GM18498 (cell line): ENCODE measurements at regions not wholly inside any gene's neighbourhood (a gene's known extent, or its start where the extent isn't known, plus 50 kb on each side); places are given as distances from the start of the nearest gene placed in this dataset.

Experiments
- ATAC-seq: cut with Tn5 transposase; IDR thresholded peaks from one replicate; pipeline ENCODE4 v1.9.1; 2021; ENCODE audit warnings: mild to moderate bottlenecking, moderate library complexity; ENCODE audit not compliant: unreplicated experiment

DNA sequence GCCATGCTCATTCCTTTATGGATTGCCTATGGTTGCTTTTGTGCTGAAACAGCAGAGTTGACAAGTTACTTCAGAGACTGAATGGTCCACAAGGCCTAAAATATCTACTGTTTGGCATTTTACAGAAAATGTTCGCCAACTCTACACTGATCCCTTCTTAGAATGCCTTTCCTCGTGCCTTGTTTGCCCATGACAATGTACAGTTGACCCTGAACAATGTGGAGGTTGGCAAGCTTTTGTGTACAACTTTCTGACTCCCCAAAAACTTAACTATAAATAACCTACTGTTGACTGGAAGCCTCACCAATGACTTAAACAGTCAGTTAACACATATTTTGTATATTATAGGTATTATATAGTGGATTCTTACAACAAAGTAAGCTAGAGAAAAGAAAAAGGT is 361.4 kb downstream of the EPHA4 start:
- no peak for ATAC-seq

DNA sequence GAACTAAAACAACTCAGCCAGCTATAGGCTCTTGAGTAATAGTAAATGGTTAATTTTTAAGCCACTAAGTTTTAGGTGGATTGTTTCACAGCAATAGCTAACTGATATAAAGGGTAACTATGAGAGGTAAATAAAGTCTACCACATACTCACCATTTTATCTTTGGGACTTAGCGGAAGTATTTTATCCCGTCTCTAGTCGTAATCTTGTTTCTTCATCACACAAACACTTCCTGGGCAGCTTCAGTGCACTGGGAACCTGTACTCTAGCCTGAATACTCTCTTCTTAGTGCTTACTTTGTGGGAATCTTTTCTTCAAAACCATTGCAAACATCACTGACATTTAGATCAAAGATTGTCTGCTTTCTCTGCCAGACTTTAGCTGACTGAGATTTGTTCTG is 360.5 kb downstream of the EPHA4 start:
- ATAC-seq, result no peak

DNA sequence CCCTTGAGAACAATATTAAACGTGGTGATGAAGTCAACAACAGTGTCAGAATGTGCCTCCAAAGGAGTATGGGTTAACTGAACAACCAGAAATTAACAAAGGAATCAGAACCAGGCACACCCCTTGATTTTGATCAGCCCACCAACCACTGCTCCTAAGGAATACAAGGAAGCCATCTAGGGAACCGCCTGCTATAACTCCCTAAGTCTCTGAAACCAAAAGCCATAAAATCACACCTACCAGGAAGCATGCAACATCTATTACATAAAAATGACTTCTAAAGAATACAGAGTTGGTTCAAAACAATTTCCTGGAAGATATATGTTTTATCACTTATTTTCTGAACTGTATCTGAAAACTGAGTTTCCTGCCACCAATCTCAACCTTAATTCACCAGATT is 360.0 kb downstream of the EPHA4 start:
- no peak for ATAC-seq

DNA sequence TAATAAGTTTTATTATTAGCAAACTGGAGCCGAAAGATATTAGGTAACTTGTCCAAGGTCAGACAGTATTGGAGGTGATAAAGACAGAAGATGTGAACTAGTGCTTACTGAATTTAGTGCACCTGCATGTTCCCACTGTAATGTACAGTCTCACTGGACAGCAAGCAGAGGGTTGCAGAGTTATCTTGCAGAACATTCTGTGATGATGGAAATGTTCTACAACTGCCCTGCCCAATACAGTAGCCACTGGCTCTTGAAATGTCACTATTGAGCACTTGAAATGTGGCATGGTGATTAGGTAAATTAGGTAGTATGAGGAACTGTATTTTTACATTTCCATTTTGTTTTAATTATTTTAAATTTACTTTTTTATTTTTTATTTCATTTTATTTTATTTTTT is 356.6 kb downstream of the EPHA4 start:
- no peak for ATAC-seq

DNA sequence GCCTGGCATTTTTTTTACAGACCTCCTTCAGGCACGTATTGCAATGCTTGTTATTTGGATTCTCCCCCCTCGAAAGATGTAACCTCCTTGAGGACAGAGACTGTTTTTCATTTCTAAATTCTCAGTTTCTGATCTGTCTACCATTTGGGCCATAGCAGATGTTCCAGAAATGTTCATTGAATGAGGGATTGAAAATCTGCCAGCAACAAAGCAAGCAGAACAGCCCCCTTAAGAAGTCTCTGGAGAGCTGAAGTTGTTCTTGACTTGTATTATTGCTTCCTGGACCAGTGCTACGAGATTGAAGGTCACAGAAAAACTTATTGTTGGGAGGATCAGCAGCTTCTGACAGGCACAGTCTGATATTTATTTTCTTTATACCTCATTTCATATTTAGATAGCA is 355.5 kb downstream of the EPHA4 start:
- ATAC-seq, result no peak

DNA sequence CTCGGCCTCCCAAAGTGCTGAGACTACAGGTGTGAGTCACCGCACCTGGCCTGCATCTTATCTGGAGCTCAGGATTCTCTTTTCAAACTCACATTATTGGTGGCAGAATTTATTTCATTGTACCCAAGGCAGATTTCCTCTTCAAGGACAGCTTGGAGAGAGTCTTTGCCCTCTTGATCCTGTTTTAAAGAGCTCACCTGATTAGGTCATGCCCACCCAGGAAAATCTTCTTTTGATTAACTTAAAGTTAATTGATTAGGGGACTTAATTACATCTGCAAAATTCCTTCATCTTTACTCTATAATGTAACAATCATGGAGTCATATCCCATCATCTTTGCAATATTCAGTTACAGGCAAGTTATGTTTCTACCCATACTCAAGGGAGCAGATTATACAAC is 346.4 kb downstream of the EPHA4 start:
- ATAC-seq, result no peak

DNA sequence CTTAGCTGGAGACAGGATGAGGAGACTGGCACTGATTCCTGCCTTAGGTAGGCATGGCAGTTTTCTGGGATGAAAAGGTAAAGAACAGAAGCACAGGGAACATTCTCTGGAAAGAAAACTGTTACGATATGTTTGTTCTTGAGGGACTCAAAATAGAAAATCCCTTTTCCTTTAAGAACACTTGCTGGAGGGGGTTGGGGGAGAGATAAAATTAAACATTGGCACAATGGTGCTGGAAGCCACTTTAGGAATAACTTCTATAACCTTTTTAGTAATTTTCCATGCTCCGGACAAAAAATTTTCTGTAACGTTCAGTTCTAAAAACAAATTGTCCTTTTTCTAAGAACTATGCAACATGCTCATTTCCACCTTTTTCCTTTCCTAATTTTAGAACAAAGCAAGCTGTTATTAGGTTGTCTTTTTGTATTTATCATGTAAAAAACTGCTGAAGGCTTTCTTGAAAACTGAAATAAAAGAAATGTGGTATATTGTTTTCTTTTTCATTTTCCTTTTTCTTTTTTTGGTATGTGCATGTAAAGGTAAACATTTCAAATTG is 343.8 kb downstream of the EPHA4 start:
- ATAC-seq, result no peak

DNA sequence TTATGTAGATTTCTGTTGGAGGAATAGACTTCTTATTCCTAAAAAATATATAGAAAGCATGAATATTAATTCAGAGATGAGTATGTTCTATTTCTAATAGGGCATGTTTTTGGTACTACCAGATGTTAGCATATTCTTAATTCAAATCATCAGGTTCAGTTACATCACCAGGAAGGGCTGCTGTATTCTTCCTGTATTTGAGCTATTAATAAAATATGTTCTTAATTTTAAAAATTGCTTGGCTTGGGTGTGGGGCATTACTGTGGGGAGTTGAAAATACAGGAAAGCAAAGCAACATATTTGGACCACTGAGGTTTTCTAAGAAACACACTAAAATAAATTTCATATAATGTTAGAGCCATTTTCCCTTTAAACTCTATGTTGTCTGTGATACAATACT is 343.0 kb downstream of the EPHA4 start:
- ATAC-seq, result no peak

DNA sequence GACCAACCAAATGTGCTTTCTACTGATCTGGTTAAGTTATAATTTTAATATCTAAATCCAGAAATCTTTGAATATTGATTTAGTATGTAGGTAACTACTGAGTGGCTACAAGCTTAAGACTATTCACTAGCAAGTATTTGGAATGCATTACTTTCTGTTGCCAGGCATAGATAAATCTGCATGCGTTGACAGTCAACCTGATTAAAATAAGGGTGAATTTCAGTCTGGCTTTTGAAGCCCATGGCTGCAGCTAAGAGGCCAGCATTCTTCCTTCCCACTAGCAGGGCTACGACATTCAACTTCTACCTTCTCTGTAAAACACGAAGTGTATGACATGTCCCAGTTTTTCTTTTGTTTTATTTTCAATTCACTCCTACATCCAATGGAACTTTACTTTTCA is 340.6 kb downstream of the EPHA4 start:
- no peak for ATAC-seq

DNA sequence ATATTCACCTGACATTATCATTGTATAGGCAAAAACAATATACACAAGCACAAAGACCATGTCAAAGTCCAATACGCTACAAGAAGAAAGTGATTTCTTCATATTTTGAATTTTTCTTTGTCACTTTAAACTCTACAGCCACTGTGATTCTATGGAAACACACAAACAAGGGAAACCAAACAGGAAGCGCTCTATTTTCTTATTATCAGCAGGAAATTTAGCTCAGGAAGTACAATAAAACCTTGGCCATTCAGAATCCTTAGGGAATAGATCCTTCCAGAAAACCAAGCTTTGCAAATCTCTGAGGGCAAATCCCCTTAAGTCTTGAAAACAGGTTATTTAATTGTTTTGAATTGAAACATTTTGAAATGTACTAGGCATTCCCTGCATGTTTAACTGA is 336.2 kb downstream of the EPHA4 start:
- no peak for ATAC-seq

DNA sequence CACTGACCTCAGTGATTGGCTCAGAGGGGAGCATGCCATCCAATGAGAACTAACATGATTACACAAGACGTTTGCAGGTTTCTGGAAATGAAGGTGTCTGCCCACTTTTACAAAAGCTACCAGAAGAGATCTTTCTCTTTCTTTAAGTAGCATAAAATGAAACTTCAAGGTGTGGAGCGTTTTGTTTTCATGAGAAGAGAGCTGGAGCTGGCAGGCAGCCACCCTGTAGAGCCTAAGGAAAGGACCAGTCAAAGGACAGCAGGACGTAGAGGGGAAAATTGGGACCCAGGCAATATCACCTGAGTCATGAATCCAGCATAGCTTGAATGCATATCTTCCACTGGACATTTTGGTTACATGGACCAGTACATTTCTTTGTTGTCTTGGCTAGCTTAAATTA is 331.0 kb downstream of the EPHA4 start:
- no peak for ATAC-seq

DNA sequence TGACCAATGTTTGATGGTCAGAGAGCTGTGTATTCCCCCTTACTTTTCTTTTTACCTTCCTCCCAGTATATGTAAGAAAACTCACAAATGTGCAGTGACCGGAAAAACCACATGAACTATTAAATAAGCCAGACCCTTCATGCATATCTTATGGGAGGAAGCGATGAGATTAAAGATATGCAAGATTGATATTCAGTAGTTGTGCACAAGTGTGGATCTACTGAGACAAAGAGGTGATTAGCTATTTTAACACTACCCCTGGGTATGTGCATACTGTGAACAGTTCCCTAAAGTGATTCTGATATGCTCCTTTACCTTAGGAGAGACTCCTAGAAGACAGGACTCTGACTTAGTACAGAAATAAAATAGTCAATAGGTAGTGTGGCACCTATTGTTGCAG is 328.3 kb downstream of the EPHA4 start:
- no peak for ATAC-seq

DNA sequence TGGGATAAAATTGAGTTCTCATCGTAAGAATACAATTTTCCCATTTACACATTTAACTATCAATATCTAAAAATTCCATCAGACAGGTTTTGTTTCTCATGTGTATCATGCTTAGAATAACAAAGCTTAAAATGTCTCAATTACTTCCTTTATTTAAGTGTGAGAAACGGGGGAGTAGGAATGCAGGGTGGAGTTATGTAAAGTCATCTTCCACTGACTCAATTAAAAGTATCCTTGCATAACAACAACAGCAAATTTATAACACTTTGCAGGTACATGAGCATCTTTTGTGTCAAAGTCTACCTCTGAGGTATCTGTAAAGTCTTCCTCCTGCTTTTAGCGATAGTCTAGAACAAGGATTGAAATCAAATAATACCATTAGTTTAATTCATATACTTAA is 327.1 kb downstream of the EPHA4 start:
- ATAC-seq, result no peak

DNA sequence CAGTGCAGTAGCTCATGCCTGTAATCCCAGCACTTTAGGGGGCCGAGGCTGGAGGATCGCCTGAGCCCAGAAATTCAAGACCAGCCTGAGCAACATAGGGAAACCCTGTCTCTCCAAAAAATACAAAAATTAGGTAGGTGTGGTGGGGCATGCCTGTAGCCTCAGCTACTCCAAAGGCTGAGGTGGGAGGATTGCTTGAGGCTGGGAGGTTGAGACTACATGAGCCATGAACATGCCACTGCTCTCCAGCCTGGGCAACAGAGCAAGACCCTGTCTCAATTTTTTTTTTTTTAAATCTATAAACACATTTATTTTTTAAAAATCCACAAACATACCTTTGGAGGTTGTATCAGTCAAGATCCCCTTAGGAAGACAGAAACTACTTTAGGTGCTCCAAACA is 326.3 kb downstream of the EPHA4 start:
- no peak for ATAC-seq

DNA sequence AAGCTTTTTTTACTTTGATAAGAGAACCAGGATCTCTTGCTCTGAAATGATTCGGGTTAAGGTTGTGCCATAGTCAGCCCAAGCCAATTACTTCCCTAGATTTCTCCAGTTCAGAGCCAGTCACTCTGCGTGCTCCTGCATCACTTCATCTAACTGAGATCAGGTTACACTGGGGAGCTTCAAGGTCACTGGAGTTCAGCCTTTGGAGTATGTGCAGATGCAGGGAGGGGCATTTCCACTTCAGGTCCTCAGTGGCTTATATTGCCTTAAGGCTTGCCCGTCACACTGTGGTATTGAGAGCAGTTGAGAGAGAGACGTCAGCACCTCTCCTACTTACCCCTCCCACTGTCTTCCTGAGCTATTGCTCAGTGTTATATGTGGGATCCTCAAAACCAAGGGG is 317.8 kb downstream of the EPHA4 start:
- ATAC-seq, result no peak

DNA sequence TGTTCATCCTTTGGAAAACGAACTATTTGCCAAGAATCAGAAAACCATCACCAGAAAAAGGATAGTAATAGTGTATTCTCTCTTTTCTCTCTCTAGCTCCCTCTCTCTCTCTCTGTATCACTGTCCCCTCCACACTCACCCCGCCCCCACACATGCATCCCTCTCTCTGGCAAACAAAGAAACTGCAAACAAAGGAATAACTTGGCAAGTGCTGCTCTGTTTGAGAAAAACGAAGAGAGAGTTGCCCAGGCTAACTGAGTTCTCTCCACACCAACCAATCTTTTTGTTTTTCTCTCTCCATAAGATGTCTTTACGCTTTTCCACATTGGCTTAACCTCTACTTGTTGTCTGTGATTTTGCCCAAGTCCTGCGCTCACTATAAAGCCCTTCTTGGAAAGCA is 316.2 kb downstream of the EPHA4 start:
- no peak for ATAC-seq

DNA sequence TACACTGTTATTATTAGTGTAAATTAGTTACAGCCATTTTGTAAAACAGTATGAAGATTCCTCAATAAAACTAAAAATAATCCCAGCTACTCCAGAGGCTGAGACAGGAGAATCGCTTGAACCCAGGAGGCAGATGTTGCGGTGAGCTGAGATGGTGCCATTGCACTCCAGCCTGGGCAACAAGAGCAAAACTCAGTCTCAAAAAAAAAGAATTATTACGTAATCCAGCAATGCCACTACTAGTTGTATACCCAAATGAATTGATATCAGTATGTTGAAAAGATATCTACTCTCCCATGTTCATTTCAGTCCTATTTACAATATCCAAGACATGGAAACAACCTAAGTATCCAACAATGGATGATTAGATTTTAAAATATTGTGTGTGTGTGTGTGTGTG is 313.6 kb downstream of the EPHA4 start:
- ATAC-seq, result no peak

DNA sequence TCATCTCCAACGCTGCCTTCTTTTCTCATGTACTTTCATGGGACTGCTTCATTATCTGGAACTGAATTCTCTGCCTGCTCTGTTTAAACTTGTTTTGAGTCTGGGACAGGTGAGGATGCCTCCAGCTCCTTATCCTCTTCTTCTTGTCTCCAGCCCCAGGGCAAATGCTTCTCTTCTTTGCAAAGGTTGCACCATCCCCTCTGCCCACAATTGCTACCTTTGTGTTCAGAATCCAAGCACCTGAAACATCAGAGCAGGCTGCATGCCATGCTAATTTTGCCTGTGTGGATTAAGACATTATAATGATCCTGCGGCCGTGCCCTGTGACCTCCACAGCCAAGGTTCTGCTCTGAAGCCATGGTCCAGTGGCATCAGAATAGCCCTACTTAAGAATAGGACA is 309.5 kb downstream of the EPHA4 start:
- ATAC-seq, result no peak

DNA sequence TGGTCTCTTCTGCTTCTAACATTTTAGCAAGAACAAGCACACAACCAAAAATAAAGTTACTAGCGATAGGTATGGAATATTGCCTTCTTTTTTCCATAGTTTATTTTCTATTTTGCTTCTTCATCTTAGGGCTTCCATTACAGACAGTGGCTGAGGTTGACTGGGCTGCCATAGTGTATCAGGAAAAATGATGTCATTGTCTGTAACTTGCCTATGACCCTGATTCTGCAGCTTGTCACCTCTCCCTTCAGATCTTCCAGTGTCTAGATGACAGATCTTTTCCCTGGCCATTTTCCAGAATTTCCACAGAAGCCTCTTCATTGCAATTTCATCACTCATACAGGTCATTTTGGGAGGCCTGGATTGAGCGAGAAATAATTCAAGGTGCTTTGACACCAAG is 308.5 kb downstream of the EPHA4 start:
- no peak for ATAC-seq

DNA sequence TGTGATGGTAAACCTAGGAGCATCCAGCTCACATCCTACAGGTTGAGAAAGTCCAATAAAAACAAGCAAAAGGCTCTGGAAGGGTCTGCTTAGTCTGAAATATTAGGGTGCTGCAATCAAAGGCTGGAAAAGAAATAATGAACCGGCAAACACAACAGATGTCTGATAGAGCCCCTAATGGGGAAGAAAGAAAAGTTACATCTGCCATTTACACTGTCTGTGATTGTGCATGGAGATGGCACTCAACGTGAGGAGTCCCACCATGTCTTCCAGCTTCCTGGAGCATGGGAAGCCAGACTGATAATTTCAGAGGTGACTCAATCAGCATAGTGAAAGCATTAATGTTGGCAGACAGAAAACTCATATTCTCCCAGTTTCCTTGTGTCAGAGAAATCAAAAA is 307.8 kb downstream of the EPHA4 start:
- no peak for ATAC-seq

DNA sequence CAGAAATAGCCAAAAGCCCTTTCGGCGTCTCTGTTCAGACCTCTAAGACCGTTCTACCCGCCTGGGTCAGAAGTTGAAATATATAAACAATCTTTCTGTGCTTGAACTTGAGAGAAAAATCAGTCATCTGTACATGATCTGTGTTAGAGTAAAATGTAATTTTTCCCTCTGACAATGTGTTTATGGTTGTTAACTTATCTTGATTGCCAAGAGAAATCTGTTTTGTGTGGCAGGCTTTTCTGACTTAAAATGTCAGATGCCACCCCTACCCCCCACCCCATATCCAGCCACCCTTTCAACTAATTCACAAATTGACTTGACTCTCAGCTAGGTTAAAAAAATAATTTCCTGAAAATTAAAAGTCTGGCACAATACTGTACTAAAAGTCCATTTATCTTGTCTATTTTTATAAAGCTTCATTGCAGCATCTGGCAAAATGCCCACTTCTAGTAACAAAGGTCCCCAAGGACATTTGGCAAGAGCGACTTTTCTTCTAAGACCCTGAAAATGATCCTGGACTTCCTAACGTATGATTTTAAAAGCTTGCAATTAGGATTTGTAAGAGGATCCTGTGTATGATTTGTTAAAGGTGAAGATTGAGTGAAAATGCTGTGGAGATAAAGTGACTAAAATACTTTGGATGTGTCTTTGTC is 304.2 kb downstream of the EPHA4 start:
- no peak for ATAC-seq

DNA sequence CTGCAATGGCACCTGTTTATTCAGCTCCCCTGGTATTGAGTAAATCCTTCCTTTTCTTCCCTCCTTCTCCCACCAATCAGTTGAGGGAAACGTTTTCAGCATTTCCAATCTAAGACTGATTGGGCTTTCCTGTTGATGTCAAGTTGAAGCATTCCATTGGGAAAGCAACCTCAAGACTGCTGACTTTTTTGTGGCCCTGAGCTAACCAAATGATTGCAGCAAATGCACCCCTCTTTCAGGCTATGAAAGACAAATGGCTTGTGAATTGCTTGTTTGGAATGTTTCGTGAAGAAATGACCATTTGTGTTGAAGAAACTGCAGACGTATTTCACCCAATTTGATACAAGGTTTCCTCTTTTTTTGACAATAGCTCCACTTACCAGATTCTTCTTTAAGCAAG is 303.5 kb downstream of the EPHA4 start:
- ATAC-seq, result no peak

DNA sequence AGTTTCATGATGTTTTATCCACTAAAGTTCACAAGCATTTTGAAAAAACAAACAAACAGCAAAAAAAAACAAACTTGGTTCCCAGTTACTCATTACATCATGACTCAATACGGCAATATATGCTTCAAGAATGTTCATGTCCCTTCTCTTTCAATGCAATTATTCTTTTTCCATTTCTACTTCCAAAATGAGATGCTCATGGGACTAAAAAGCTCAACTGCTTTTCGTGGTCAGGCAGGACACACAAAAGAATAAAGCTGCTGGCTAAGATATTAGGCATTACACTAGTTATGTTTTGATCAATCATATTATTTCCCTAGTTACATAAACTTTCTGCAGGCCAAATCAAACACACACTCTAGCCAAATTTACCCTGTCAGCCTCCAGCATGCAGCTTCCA is 301.3 kb downstream of the EPHA4 start:
- no peak for ATAC-seq
